MM.1S (cell line): ENCODE measurements at regions not wholly inside any gene's neighbourhood (a gene's known extent, or its start where the extent isn't known, plus 50 kb on each side); places are given as distances from the start of the nearest gene placed in this dataset.

Experiments used
- DNase-seq: peaks from one replicate; pipeline ENCODE4 v3.0.0-alpha.2; 2015
- H2AFZ ChIP-seq: fragments of 300-600 bp; sonication (generic); 2 replicates; pipeline ENCODE4 v1.6.0; 2016; ENCODE audit warnings: antibody characterized with exemption, low read length
- H3F3A ChIP-seq: fragments of 300-600 bp; sonication (generic); 2 replicates; pipeline ENCODE4 v1.6.1; 2016; ENCODE audit warnings: mild to moderate bottlenecking, antibody characterized with exemption, low read length, moderate library complexity, mixed read lengths; ENCODE audit not compliant: insufficient read depth
- H3K27ac ChIP-seq: fragments of 300-600 bp; sonication (generic); 2 replicates; pipeline ENCODE4 v1.5.1; 2016; ENCODE audit warnings: mild to moderate bottlenecking, low read length
- H3K27me3 ChIP-seq: fragments of 300-600 bp; sonication (generic); replicated peaks from 2 replicates; pipeline ENCODE4 v1.6.0; 2016; ENCODE audit warnings: low read length; ENCODE audit not compliant: insufficient read depth
- H3K36me3 ChIP-seq: fragments of 300-600 bp; sonication (generic); replicated peaks from 2 replicates; pipeline ENCODE4 v1.6.1; 2016; ENCODE audit warnings: mild to moderate bottlenecking, low read length, mixed read lengths; ENCODE audit not compliant: insufficient read depth
- H3K4me1 ChIP-seq: fragments of 300-600 bp; sonication (generic); 2 replicates; pipeline ENCODE4 v1.6.1; 2016; ENCODE audit warnings: low read length, mixed read lengths
- H3K4me2 ChIP-seq: fragments of 300-600 bp; sonication (generic); 2 replicates; pipeline ENCODE4 v1.6.0; 2016; ENCODE audit warnings: low read depth, low read length
- H3K4me3 ChIP-seq: fragments of 300-600 bp; sonication (generic); 2 replicates; pipeline ENCODE4 v1.5.1; 2016; ENCODE audit warnings: low read length, mixed read lengths
- H3K79me2 ChIP-seq: fragments of 300-600 bp; sonication (generic); 2 replicates; pipeline ENCODE4 v1.6.1; 2016; ENCODE audit warnings: mixed run types, low read length, mixed read lengths
- H3K9ac ChIP-seq: fragments of 300-600 bp; sonication (generic); 2 replicates; pipeline ENCODE4 v1.6.1; 2016; ENCODE audit warnings: low read length, mixed read lengths
- H3K9me2 ChIP-seq: fragments of 300-600 bp; sonication (generic); replicated peaks from 2 replicates; pipeline ENCODE4 v1.6.1; 2016; ENCODE audit warnings: mild to moderate bottlenecking, low read length, mixed read lengths; ENCODE audit not compliant: insufficient read depth
- H3K9me3 ChIP-seq: fragments of 300-600 bp; sonication (generic); replicated peaks from 2 replicates; pipeline ENCODE4 v1.6.1; 2016; ENCODE audit warnings: mild to moderate bottlenecking, low read length, mixed read lengths; ENCODE audit not compliant: insufficient read depth
- H4K20me1 ChIP-seq: fragments of 300-600 bp; sonication (generic); 2 replicates; pipeline ENCODE4 v1.6.1; 2016; ENCODE audit warnings: mild to moderate bottlenecking, low read length, moderate library complexity, mixed read lengths; ENCODE audit not compliant: insufficient read depth
- EZH2 ChIP-seq: fragments of 300-600 bp; sonication (generic); optimal IDR thresholded peaks from 2 replicates; pipeline ENCODE3; 2017; ENCODE audit warnings: low read depth, mild to moderate bottlenecking, antibody characterized with exemption, low read length, mixed read lengths
- EZH2phosphoT487 ChIP-seq: fragments of 300-600 bp; sonication (generic); IDR thresholded peaks from 2 replicates; pipeline ENCODE4 v1.6.1; 2018; ENCODE audit warnings: antibody characterized with exemption, low read length
- TF ChIP-seq, protein P1 (sequence below): fragments of 300-600 bp; sonication (generic); IDR thresholded peaks from 2 replicates; pipeline ENCODE4 v1.5.1; 2016; ENCODE audit warnings: antibody characterized with exemption, low read length, mixed read lengths

- no peaks in the 10 kb centered on the region for H3K36me3 ChIP-seq
- TF ChIP-seq, protein P1, sequence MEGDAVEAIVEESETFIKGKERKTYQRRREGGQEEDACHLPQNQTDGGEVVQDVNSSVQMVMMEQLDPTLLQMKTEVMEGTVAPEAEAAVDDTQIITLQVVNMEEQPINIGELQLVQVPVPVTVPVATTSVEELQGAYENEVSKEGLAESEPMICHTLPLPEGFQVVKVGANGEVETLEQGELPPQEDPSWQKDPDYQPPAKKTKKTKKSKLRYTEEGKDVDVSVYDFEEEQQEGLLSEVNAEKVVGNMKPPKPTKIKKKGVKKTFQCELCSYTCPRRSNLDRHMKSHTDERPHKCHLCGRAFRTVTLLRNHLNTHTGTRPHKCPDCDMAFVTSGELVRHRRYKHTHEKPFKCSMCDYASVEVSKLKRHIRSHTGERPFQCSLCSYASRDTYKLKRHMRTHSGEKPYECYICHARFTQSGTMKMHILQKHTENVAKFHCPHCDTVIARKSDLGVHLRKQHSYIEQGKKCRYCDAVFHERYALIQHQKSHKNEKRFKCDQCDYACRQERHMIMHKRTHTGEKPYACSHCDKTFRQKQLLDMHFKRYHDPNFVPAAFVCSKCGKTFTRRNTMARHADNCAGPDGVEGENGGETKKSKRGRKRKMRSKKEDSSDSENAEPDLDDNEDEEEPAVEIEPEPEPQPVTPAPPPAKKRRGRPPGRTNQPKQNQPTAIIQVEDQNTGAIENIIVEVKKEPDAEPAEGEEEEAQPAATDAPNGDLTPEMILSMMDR, result no peak
- TF ChIP-seq EZH2 (no peak), EZH2phosphoT487 (no peak)
- H3K9me3 ChIP-seq, result no peaks in the 10 kb centered on the region
- no peak overlapping the region for H3K4me3 ChIP-seq
- H3K79me2 ChIP-seq, result no peaks in the 10 kb centered on the region
- no peaks in the 10 kb centered on the region for H4K20me1 ChIP-seq
- no peaks in the 10 kb centered on the region for H3K4me1 ChIP-seq
- no peak overlapping the region for H2AFZ ChIP-seq
- no peak overlapping the region for H3K4me2 ChIP-seq
- H3K9ac ChIP-seq, result no peak overlapping the region
- H3K9me2 ChIP-seq, result no peaks in the 10 kb centered on the region
- H3K27me3 ChIP-seq, result no peaks in the 10 kb centered on the region
- no peak overlapping the region for H3K27ac ChIP-seq
- DNase-seq, result no peak
- H3F3A ChIP-seq, result no peaks in the 10 kb centered on the region
Observed at GRCh38 chr4:16969696-16970135, 71.3 kb upstream of the LDB2 start.

DNA sequence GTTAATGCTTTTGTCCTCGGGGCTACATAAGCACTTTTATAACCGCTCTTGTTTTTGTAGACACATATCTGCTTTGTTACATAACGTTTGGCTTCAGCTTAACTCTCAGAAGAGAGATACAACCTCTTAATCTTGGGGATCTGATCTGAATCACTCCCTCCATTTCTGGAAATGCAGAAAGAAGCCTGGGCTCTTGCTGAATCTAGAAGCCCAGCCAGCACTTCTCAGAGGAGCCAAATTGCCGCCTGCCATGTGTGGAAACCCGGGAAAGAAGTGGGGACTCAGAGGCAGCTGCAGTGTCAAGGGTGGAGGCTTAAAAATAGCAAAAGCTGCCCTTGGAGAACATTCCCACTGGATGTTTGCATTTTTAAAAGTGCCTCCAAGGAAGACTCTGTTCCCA, 69.3 kb upstream of the LDB2 start:
- Histone ChIP-seq H3K36me3 (no peaks in the 10 kb centered on the region), H3K4me3 (no peak overlapping the region), H3K27ac (no peak overlapping the region), H3K9ac (no peak overlapping the region), H3K9me2 (no peaks in the 10 kb centered on the region), H3K9me3 (no peaks in the 10 kb centered on the region), H3K4me2 (no peak overlapping the region), H3K4me1 (no peaks in the 10 kb centered on the region), H3F3A (no peaks in the 10 kb centered on the region), H2AFZ (no peak overlapping the region), H4K20me1 (no peaks in the 10 kb centered on the region), H3K79me2 (no peaks in the 10 kb centered on the region), H3K27me3 (no peaks in the 10 kb centered on the region)
- DNase-seq, result no peak
- TF ChIP-seq, protein P1, result no peak
- TF ChIP-seq EZH2 (no peak), EZH2phosphoT487 (no peak)

DNA sequence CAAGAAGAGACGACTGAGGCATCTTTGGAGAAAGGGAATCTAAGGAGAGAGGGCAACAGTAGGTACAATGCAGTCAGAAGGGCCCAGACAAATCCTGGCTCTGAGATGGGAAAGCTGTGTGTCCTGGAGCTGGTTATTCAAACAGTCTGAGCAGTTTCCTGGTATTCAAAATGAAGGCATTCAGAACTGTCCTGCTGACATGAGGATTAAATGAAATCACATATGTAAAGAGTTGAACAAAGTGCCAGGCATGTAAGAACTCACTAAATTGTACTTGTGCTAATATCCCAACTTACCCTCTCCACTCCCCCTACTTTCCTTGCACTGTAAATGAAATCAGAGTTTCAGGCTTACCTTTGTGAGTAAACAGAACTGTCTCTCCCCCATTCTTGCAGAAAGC, 60.9 kb upstream of the LDB2 start:
- Histone ChIP-seq H3K4me3 (no peak overlapping the region), H3K79me2 (no peaks in the 10 kb centered on the region), H3F3A (no peaks in the 10 kb centered on the region), H3K4me1 (no peaks in the 10 kb centered on the region), H4K20me1 (no peaks in the 10 kb centered on the region), H3K36me3 (no peaks in the 10 kb centered on the region), H3K9me3 (no peaks in the 10 kb centered on the region), H3K27ac (no peak overlapping the region), H3K4me2 (no peak overlapping the region), H3K9me2 (no peaks in the 10 kb centered on the region), H3K27me3 (no peaks in the 10 kb centered on the region), H2AFZ (no peak overlapping the region), H3K9ac (no peak overlapping the region)
- DNase-seq, result no peak
- TF ChIP-seq EZH2 (no peak), EZH2phosphoT487 (no peak)
- TF ChIP-seq, protein P1, result no peak
